ENCODE measurements at regions not wholly inside any gene's neighbourhood (a gene's known extent, or its start where the extent isn't known, plus 50 kb on each side); places are given as distances from the start of the nearest gene placed in this dataset.

DNA sequence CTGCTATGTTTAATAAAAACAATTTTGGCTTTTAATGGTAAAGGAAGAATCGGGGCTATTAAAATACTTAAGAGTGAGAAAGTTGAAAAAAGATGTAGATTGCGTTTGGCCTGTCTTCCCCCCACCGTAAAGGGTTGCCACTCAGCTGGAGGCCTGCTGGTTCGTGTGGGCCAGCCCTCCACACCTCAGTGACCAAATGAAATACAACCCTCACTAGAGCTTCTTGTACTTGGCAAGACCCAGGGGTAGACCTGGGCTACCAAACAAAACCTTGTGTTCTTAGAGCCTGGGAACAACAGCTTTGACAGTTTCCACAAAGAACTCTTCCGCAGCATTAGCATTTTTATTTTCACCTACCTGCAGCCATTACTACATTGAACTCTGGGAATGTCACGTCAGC lies 152.8 kb upstream of the PABPC3 start:
- TF ChIP-seq, protein P1, sequence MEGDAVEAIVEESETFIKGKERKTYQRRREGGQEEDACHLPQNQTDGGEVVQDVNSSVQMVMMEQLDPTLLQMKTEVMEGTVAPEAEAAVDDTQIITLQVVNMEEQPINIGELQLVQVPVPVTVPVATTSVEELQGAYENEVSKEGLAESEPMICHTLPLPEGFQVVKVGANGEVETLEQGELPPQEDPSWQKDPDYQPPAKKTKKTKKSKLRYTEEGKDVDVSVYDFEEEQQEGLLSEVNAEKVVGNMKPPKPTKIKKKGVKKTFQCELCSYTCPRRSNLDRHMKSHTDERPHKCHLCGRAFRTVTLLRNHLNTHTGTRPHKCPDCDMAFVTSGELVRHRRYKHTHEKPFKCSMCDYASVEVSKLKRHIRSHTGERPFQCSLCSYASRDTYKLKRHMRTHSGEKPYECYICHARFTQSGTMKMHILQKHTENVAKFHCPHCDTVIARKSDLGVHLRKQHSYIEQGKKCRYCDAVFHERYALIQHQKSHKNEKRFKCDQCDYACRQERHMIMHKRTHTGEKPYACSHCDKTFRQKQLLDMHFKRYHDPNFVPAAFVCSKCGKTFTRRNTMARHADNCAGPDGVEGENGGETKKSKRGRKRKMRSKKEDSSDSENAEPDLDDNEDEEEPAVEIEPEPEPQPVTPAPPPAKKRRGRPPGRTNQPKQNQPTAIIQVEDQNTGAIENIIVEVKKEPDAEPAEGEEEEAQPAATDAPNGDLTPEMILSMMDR (IDR thresholded peaks at IDR 0.05), result no peak
- no peak for TF ChIP-seq POLR2A (IDR thresholded peaks at IDR 0.05)
